OCI-LY3 (cell line): ENCODE measurements at regions not wholly inside any gene's neighbourhood (a gene's known extent, or its start where the extent isn't known, plus 50 kb on each side); places are given as distances from the start of the nearest gene placed in this dataset.

Source experiments
- H2AFZ ChIP-seq: fragments of 200-600, 300-600 bp; shearing (Covaris generic); 2 replicates; pipeline ENCODE4 v1.6.0; 2014; ENCODE audit warnings: antibody characterized with exemption, low read depth, low read length
- H3K27ac ChIP-seq: fragments of 200-600, 300-600 bp; sonication (generic); 2 replicates; pipeline ENCODE4 v1.5.1; 2014; ENCODE audit warnings: mild to moderate bottlenecking, low read length, moderate library complexity, mixed read lengths
- H3K27me3 ChIP-seq: fragments of 200-600, 300-600 bp; sonication (generic); 2 replicates; pipeline ENCODE4 v1.6.1; 2014; ENCODE audit warnings: low read depth, low read length, mixed read lengths
- H3K36me3 ChIP-seq: fragments of 200-600, 300-600 bp; sonication (generic); replicated peaks from 2 replicates; pipeline ENCODE3; 2014; ENCODE audit warnings: low read depth, low read length, mixed read lengths
- H3K4me1 ChIP-seq: fragments of 300-600, 200-600 bp; sonication (generic); 2 replicates; pipeline ENCODE4 v1.6.1; 2014; ENCODE audit warnings: low read length, mixed read lengths
- H3K4me2 ChIP-seq: fragments of 200-600, 300-600 bp; sonication (generic); 2 replicates; pipeline ENCODE4 v1.6.1; 2014; ENCODE audit warnings: low read length, mixed read lengths
- H3K4me3 ChIP-seq: fragments of 300-600, 200-600 bp; sonication (generic); 2 replicates; pipeline ENCODE4 v1.5.1; 2014; ENCODE audit warnings: antibody characterized with exemption, mild to moderate bottlenecking, low read length, moderate library complexity
- H3K79me2 ChIP-seq: fragments of 300-600, 200-600 bp; shearing (Covaris generic); 2 replicates; pipeline ENCODE4 v1.6.1; 2014; ENCODE audit warnings: mild to moderate bottlenecking, low read length, mixed read lengths
- H3K9ac ChIP-seq: fragments of 300-600, 200-600 bp; shearing (Covaris generic); 2 replicates; pipeline ENCODE4 v1.6.0; 2014; ENCODE audit warnings: mild to moderate bottlenecking, low read length, moderate library complexity
- H3K9me3 ChIP-seq: fragments of 200-600, 300-600 bp; shearing (Covaris generic); 2 replicates; pipeline ENCODE4 v1.6.1; 2014; ENCODE audit warnings: low read length, mixed read lengths; ENCODE audit not compliant: insufficient read depth
- H4K20me1 ChIP-seq: fragments of 200-600, 300-600 bp; sonication (generic); 2 replicates; pipeline ENCODE4 v1.6.1; 2016; ENCODE audit warnings: low read length, mixed read lengths; ENCODE audit not compliant: insufficient read depth
- EZH2phosphoT487 ChIP-seq: fragments of 200-600 bp; shearing (Covaris generic); IDR thresholded peaks from 2 replicates; pipeline ENCODE4 v1.6.1; 2018; ENCODE audit warnings: antibody characterized with exemption, mixed run types, low read depth
- TF ChIP-seq, protein P1 (sequence below): fragments of 200-600, 300-600 bp; sonication (generic); IDR thresholded peaks from 2 replicates; pipeline ENCODE4 v1.5.1; 2014; ENCODE audit warnings: antibody characterized with exemption, low read length, low read depth

DNA sequence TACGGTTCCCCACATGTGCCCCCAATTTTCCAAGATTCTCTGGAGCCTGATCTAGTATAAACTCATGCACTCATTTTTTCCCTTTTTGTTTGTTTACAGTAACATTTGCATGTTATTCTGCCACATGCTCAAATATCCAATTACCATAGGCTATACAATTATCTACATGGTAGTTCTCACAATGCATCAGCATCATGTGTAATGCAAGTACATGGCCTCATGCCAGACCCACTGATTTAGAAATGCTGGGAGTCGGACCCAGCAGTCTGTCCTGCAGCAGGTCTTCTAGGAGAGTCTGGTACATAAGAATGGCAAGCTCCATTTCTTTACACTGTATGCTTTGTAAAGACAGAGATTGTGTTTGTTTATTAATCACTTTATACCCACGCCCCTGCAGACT lies 107.7 kb downstream of the CBLN2 start:
- H3K36me3 ChIP-seq: no peaks in the 10 kb centered on the region
- H3K27ac ChIP-seq: no peak overlapping the region
- no peak overlapping the region for H3K9ac ChIP-seq
- no peaks in the 10 kb centered on the region for H3K27me3 ChIP-seq
- H4K20me1 ChIP-seq: no peaks in the 10 kb centered on the region
- no peaks in the 10 kb centered on the region for H3K79me2 ChIP-seq
- no peaks in the 10 kb centered on the region for H3K4me1 ChIP-seq
- TF ChIP-seq, protein P1, sequence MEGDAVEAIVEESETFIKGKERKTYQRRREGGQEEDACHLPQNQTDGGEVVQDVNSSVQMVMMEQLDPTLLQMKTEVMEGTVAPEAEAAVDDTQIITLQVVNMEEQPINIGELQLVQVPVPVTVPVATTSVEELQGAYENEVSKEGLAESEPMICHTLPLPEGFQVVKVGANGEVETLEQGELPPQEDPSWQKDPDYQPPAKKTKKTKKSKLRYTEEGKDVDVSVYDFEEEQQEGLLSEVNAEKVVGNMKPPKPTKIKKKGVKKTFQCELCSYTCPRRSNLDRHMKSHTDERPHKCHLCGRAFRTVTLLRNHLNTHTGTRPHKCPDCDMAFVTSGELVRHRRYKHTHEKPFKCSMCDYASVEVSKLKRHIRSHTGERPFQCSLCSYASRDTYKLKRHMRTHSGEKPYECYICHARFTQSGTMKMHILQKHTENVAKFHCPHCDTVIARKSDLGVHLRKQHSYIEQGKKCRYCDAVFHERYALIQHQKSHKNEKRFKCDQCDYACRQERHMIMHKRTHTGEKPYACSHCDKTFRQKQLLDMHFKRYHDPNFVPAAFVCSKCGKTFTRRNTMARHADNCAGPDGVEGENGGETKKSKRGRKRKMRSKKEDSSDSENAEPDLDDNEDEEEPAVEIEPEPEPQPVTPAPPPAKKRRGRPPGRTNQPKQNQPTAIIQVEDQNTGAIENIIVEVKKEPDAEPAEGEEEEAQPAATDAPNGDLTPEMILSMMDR: no peak
- TF ChIP-seq EZH2phosphoT487: no peak
- no peak overlapping the region for H2AFZ ChIP-seq
- H3K4me3 ChIP-seq: no peak overlapping the region
- H3K9me3 ChIP-seq: no peaks in the 10 kb centered on the region
- no peak overlapping the region for H3K4me2 ChIP-seq

DNA sequence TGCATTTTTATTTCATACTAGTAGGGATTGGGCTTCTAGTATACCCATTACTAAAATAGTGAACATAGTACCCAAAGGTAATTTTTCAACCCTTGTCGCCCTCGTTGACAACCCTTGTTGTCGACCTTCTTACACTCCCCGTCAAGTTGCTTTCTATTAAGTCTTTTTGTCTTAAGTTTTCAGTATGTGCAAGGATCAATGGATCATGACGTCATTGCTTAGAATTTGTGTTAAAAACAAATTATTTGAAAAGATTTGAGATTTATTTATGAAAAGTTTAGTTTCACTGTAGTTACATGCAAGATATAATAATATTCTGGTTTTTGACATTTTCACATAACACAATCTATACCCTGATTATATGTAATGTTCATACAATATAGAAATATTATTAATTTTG lies 110.4 kb downstream of the CBLN2 start:
- Histone ChIP-seq H3K4me2 (no peak overlapping the region), H2AFZ (no peak overlapping the region), H3K9me3 (no peaks in the 10 kb centered on the region), H3K27me3 (no peaks in the 10 kb centered on the region), H3K9ac (no peak overlapping the region), H3K4me3 (no peak overlapping the region), H3K79me2 (no peaks in the 10 kb centered on the region), H4K20me1 (no peaks in the 10 kb centered on the region), H3K4me1 (no peaks in the 10 kb centered on the region), H3K36me3 (no peaks in the 10 kb centered on the region), H3K27ac (no peak overlapping the region)
- TF ChIP-seq EZH2phosphoT487: no peak
- TF ChIP-seq, protein P1: no peak

DNA sequence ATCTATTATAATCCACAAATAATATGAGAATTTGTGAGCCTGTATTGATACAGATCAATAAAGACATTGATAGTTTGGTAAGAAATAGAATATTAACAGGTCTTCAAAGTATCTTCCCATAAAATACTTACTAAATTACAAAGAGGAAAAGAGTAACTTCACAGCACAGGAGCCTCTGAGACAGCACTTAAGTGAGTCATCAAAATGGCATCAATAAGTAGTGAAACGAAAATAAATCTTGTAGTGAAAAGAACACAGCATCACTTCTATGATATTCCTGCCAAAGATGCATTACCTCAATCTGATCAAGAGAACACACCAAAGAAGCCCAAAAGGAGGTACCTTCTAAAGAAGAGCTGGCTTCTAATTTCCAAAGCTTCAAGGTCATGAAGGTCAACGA lies 116.4 kb downstream of the CBLN2 start:
- Histone ChIP-seq H3K27ac (no peak overlapping the region), H3K36me3 (no peaks in the 10 kb centered on the region), H3K4me3 (no peak overlapping the region), H4K20me1 (no peaks in the 10 kb centered on the region), H3K4me1 (no peaks in the 10 kb centered on the region), H3K9me3 (no peaks in the 10 kb centered on the region), H3K9ac (no peak overlapping the region), H3K79me2 (no peaks in the 10 kb centered on the region), H3K27me3 (no peaks in the 10 kb centered on the region), H3K4me2 (no peak overlapping the region), H2AFZ (no peak overlapping the region)
- no peak for TF ChIP-seq EZH2phosphoT487
- TF ChIP-seq, protein P1: no peak

DNA sequence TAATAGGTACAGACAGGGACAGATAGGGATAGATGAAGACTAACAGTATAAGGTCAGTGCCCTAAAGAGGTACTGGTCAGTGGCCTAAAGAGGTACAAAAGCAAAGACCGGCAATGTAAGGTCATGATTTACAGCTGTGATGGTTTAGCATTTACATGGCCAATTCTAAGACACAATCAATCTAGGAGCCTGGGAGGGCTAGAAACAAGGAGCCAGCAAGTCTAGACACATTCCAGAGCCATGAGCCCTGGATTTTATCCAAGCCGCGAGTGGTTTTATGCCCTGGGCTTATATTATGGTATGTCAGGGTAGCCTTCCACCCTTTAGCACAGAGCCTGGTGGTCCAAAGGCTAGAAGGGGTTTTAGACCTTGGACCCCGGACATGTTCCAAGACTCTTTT lies 124.2 kb downstream of the CBLN2 start:
- no peaks in the 10 kb centered on the region for H3K79me2 ChIP-seq
- no peaks in the 10 kb centered on the region for H3K36me3 ChIP-seq
- TF ChIP-seq, protein P1: no peak
- no peak for TF ChIP-seq EZH2phosphoT487
- H3K4me1 ChIP-seq: no peaks in the 10 kb centered on the region
- H2AFZ ChIP-seq: no peak overlapping the region
- H3K27ac ChIP-seq: no peak overlapping the region
- H3K4me2 ChIP-seq: no peak overlapping the region
- H3K27me3 ChIP-seq: no peaks in the 10 kb centered on the region
- no peak overlapping the region for H3K9ac ChIP-seq
- H3K4me3 ChIP-seq: no peak overlapping the region
- H4K20me1 ChIP-seq: no peaks in the 10 kb centered on the region
- H3K9me3 ChIP-seq: no peaks in the 10 kb centered on the region
